GM21423 (cell line): ENCODE measurements at regions not wholly inside any gene's neighbourhood (a gene's known extent, or its start where the extent isn't known, plus 50 kb on each side); places are given as distances from the start of the nearest gene placed in this dataset.
A peak's percentile ranks its signal among the peaks of the same experiment; 100 is the strongest.

Experiments
- ATAC-seq: cut with Tn5 transposase; IDR thresholded peaks from one replicate; pipeline ENCODE4 v1.9.1; 2021; ENCODE audit warnings: mild to moderate bottlenecking, moderate library complexity; ENCODE audit not compliant: unreplicated experiment

DNA sequence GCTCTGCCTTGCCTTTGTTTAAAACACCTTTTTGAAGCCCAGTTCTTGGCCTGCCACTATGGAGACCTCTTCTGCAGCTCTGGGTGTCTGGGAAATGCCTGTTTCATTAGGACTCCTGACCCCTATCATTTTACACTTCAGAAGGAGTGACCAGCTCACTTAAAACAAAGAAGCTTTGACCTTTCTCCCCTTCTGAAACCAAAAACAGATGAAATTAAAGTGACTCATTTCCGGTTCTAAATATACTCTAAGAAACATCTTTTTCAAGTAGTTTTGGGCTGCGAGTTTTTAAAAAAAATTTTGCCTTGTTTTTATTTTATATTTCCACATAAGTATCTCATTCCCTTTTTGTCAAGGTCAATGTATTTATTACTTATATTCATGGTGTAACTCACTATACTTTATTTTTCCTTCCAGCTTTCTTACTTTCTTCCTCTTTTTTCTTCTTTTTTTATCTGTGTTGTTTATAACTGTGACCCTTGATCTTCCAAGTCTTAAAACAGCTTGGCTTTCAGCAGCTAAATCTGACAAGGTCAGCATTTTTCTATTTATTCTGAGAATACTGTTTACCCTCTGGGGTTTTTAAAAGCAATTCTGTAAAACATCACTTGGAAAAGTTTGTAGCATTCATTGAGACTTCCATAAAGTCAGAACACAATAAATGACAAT, 672.9 kb downstream of the NR2F1-AS1 start:
- ATAC-seq: peak; percentile 65

DNA sequence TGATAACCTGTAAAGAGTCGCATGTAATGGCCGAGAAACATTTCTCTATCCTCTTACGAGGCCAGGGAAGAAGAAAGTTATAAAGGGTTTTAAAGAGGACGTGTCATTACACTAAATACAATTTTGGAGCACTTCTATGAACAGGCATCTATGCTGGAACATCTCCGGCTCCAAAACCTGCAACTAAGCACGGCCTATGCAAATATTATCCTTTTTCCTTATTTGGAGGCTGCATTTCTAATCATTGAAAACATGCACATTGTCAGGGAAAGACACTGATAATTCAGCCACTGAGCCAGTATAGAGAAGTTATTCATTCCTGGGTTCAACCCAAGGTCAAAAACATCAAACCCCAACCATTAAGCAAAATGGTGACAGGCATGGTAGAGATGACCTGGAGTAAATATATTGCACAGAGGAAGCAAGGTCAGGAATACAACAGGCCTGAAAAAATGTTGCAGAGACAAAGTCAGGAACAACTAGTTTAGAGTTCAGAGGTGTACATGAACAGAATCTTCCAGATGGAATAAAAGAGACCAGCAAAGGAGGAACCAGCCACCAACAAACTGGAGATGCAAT, 674.1 kb downstream of the NR2F1-AS1 start:
- ATAC-seq: no peak

DNA sequence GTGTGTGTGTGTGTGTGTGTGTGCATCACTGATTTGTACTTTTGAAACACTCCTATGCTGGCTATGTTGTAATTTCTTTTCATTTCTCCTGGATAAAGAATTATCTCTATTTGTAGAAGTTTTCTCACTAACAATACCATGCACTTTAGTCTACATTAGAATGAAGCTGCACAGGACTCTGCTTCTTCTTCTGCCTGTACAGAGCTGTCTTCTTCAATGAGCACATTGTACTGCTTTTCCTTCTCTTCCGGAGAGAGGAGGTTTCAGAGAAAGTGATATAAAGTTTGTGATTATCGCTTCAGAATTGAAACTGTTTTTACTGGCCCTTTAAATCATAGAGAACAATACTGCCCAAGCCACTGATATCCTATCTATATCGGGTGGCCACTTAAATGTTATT, 677.0 kb downstream of the NR2F1-AS1 start:
- ATAC-seq: no peak

DNA sequence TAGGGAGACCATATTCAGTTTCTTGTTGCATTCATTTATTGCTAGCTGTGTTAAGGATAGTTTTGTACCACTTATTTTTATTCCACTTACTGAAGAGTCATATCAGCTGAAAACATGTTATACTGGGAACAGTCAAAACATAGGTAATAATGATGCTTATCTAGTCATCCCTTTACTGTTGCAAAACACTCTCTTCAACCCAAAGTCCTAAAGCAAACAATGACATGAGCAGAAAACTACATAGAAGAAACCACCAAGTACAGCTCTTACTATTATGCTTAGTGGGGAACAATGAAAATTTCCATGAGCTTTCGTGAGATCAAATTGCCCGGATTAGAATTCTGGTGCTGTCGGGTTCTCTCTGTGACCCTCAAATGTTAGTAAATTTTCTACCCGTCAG, 681.4 kb downstream of the NR2F1-AS1 start:
- ATAC-seq: no peak

DNA sequence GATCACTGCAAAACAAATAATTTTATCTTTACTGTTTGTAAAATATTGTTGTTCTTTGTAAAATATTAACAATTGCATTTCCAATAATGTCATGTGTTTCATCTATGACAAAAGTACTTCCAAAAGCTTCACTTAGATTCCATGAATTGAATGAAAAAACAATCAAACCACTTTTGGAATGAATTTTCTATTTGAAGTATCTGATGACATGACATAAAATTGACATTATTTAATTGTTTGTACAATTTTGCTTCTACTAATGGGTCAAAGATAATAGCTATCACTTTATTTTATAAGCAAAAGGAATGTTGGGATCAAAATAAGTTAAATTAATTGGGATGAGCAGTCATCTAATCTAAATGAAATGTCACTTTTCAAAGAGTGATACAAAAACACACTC, 684.3 kb downstream of the NR2F1-AS1 start:
- ATAC-seq: no peak

DNA sequence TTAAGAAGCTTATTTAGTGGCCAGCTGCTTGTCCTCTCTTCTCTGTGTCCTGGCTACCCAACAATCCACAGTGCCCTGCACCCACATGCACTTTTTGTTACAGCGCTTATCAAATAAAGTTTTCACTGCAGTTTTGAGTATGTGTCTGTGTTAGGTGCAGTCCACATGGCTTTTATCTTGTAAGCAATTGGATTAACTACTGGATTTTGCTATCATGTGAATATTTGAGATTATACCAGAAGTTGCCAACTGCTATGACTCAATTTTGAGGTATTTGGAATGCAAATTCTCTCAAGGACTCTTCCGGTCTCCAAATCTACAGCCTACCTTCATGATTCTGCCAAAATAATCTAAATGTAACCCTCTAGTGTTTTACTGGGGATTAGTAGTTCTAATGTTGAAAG, 690.2 kb downstream of the NR2F1-AS1 start:
- ATAC-seq: no peak

DNA sequence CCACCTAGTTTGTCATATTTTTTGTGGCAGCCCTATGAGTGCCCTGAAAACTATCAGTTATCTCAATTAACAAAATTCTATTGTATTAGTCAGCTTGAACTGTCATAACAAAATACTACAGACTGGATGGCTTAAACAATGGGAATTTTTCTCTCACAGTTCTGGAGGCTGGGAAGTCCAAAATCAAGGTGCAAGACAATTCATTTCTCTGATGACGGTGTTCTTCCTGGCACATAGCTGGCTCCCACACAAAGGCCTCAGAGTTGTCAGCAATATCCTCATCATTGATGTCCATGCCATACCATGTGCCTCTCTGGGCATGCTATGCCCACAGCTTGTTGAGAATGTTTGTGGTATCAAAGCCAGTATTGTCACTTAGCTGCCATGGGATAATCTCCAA, 691.9 kb downstream of the NR2F1-AS1 start:
- ATAC-seq: no peak

DNA sequence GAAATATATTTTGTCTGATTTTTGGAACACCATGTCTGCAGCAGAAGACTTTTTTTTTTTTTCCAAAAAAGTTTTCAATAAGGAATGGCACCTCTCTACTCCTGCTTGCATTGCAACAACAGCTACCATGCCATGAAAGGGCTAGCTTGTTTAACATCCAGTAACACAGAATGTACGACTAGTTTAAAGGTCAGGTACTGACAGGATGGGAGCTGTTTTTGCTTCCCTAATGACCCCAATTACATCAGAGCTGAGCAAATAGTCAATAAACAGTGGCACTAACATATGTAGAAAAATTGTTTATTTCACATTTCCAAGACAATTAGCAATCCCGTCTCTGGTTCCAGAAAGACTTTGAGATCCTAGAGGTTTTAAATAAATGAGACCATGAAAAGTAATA, 693.8 kb downstream of the NR2F1-AS1 start:
- no peak for ATAC-seq

DNA sequence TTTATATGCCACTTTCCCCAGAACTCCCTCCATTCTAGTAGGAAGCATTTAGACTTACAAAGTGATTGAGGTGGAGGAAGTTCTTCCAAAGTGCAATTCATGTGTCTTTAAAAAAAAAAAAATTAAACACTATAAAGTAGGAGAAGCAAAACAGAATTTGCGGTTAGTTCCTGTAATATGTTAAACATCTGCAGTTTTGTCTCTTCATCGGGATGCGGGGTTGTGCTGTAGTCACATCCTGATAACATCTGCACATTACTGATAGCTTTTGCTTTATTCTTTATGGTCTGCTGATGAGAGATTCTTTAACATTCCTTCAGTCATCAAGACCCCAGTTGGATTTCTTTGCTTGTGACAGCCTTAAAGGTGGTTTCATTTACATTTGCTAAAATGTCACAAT, 694.3 kb downstream of the NR2F1-AS1 start:
- no peak for ATAC-seq

DNA sequence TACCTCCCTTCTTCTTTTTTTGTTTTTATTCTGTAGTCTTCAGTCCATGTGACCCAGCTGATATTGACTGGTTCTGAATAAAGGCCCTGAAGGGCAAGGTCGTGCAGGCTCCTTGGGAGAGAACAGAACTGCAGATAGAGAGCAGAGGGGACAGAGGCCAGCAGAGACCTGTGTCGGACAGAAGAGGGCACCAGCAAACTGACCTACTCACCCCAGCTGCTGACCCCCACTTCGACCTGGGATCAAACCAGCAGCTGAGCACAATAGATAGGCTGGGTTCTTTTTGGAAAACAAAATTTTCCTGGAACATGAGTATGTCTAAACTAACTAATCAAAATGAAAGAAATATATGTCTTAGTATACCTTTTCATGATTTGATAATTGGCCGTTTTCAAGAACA, 695.1 kb downstream of the NR2F1-AS1 start:
- no peak for ATAC-seq

DNA sequence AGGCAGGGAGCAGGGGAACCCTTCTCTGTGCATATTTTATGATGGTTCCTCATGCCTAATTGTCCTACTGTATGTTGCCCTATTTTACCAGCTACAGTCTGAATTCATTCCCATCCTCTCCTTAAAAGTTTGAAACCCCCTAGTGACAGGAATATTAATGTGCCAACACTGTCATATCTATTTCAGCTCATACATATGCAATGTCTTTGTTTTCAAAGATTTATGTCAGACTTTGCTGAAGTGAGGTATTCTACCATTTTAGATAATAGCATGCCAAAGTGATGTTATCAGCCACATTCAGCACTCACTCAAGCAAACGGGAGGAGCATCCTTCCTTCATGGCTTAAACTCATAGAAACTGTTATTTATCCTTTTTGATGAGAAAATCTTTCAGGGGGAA, 696.5 kb downstream of the NR2F1-AS1 start:
- no peak for ATAC-seq

DNA sequence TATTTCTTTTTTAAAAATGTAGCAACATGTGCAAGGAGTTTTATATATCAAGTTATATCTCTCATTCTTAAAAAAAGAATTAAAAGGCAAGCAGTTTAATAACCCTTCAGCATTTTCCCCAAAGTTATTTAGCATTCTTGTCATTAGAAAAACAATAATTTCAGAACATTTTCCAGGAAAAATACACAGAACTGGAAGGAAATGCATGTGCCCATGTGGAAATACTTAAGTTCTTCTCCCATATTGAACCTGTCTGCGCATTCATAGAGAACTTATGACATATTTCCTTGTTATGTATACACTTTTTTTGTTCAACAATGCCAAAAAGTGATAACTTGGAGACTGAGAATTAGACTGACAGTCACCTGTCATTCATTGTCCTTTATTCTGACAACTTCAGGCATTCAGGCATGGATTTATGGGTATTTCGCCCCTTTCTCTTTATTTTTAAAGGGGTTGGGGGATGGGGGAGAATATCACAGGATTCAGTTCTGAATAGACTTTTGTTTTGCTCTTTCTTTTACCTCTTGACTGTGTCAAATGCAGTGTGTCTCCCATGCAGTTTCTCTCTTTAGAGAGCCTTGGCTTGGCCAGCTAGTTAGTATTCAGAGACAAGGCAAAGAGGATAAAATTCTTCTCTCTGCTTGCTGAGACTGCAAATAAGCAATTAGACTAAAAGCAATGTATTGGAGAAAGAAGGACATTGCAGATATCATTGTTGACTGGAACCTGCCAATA, 701.0 kb downstream of the NR2F1-AS1 start:
- no peak for ATAC-seq

DNA sequence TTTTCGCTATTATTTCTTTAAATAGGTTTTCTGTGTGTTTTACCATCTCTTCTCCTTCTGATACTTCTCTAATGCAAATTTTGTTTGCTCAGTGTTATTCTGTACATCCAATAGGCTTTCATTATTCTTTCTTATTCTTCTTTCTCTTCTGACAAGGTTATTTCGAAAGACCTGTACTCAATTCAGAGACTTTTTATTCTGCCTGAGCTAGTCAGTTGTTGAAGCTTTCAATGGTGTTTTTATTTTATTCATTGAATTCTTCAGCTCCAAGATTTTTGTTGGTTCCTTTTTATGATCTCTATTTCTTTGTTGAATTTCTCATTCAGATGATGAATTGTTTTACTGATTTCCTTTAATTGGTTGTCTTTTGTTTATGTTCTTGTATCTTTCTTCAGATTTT, 706.2 kb downstream of the NR2F1-AS1 start:
- ATAC-seq: no peak

DNA sequence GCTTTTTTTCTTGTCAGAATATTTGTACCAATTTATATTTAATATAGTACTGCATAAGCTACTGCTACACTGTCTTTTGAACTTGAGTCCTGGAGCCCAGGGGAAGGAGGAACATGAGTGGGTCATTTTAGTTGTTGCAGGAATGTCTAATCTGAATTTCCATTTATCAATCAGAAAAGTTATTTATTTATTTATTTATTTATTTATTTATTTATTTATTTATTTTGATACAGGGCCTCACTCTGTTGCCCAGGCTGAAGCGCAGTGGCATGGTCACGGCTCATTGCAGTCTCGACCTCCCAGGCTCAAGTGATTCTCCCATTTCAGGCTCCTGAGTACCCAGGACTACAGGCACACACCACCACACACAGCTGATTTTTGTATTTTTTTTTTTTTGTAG, 712.6 kb downstream of the NR2F1-AS1 start:
- ATAC-seq: no peak

DNA sequence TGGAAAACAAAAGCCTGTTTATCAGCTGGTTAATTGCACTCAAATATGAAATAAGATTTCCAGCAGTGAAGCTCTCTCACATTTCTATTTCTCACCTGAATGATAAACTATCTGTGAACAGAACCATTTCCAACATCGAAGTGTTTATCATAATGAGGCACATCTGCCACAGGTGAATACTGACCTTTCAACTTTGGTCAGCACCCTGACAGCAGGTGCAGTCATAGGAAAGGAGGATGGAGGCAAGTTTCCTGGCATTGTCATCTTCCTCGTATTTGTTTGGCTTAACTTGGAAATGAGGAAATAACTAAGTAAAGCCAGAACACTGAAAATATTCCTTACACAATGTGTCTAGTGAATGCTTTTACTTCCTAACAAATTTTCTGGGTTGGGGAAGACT, 716.4 kb downstream of the NR2F1-AS1 start:
- ATAC-seq: no peak

DNA sequence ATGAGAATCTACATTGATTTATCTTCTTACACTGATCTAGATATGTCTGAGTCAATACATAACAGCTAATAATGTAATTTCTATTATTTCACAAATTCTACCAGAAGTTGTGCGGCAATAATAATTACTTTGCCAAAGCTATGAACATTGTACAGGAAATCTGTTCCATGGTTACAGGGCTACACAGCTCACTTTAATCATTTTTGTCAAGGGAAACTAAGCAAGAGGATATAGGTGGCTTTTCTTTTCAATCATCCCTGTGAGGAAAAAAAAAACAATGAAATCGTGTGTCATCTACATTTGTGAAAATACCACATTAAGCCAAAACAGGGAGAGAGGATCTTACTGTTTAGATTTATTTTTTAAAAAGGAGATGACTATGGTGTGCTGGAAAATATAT, 717.4 kb downstream of the NR2F1-AS1 start:
- no peak for ATAC-seq

DNA sequence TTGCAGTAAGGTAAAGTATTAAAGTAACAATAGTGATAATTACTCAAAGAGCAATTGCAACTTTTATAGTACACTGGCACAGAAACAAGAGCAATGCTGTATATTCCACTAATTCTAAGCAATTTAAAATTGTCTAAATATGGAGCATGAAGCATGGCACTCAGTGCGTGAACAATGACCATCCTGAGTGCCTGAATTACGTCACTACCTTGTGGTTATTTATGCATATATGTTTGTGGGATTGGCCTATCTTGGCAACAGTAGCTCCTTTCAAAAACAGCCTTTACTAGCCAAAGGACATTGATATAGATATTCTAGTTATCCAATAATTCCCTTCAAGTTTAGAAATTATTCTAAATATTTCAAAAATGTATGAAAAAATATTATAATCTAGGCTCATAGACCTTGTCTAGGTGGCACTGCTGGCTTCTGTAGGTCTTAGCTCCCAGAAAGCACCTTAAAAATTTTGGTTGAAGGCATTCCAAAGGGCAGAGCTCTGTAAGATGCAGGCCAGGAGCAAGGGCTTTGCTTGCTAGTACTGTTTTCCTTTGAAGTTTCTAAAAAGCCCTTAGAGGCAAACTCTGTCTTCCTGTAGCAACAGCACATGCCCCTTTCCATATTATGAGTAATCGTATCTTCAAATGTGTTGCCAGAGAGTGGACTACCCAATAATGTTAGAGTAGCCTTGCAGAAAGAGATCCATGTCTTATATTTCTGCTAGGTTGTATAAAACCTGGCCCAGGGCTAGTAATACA, 719.3 kb downstream of the NR2F1-AS1 start:
- ATAC-seq: no peak

DNA sequence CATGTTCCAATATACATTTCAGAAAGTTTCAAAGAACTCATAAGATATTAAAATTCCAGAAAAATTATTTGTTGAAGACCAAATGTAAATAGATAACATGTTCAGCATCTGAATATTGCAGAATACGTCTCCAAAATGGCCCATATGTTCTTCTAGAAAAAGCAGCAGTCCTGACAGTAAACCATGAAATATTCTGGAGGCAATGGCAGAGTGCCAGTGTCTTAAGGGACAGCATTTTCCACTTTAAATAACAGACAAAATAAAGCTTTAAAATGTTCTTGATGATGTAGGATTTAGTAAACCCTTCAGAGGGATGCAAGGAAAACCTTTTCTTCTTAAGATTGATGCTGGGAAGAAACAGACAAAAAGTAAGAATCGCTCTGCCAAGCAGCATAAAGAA, 721.0 kb downstream of the NR2F1-AS1 start:
- ATAC-seq: no peak

DNA sequence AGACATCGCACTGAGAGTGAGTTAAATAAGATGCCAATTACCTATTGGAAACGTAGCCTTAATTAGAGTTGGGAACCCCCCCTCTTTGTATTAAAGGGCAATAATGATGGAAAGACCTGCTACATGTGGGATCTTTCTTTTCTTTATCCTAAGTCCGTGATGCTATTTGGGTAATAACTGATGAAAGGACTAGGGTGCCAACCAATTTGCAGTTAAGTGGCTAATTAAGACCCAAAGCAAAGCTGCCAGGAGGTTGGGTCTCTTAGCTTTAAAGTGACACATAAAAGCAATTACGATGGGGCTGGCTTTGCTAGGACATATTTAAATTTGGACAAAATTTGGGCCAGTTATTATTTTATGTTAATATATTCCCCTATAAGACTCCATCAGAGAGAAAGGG, 728.8 kb downstream of the NR2F1-AS1 start:
- ATAC-seq: no peak

DNA sequence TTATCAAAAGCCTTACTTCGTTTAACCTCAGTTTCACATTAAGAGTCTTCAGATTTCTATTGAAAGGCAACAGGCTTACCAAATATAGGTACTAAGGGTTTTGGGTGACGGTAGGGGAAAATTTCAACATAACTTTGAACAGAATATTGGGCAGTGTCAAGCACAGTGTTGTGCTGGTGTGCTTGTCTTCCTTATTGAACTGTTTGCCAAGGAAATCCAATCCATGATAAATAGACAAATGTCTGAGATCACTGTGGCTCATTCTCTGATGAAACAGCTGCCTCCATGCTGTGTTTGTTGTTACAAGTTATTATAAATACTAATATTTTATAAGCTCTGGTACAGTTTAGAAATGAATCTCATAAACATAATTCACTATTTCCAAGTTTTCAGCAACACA, 730.1 kb downstream of the NR2F1-AS1 start:
- ATAC-seq: no peak

DNA sequence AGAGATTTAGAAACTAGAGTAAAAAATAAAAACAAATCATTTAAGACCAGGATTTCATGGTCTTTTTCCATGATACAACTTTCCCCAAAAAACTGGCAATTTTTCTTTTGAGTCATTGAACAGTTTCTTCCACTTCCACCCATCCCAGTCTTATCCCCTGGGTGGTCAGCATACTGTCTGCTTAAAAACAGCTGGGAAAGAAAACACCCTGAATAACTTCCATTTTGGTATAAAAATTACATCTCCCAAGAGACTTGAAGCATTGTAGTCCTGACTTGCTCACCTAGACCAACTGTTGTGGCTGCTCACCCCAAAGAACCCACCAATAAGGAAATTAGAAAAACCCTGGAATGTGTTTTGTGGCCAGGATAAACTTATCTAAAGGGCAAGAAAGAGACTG, 731.3 kb downstream of the NR2F1-AS1 start:
- ATAC-seq: no peak
